Common myeloid progenitor, CD34-positive (primary cell): ENCODE measurements at regions not wholly inside any gene's neighbourhood (a gene's known extent, or its start where the extent isn't known, plus 50 kb on each side); places are given as distances from the start of the nearest gene placed in this dataset.

ENCODE experiments used
- CTCF ChIA-PET: fragments of 350-600 bp; sonication (Branson Sonifier 250); formaldehyde crosslinking; loops from one replicate; lab custom pipeline; 2021; ENCODE audit warnings: antibody characterized with exemption; lab: Charles Lee
- POLR2A ChIA-PET: fragments of 350-600 bp; sonication (Branson Sonifier 250); formaldehyde crosslinking; loops from one replicate; lab custom pipeline; 2021; ENCODE audit warnings: antibody characterized with exemption; lab: Charles Lee
- DNase-seq, 3 donors: peaks; one replicate each; pipeline versions ENCODE4 v3.0.0 to v3.0.0-alpha.2; 2013
- H3K27ac ChIP-seq, 2 experiments: 1 replicate in 1 of 2; 2 replicates in 1 of 2; pipeline ENCODE4 v1.7.0; 2013; ENCODE audit warnings: inconsistent platforms in 2 of 2, low read length in 2 of 2, mild to moderate bottlenecking in 2 of 2, low read depth in 1 of 2, moderate library complexity in 1 of 2; ENCODE audit not compliant: severe bottlenecking in 2 of 2, insufficient read depth in 1 of 2, poor library complexity in 1 of 2
- H3K27me3 ChIP-seq, 5 experiments: replicated peaks in 2 of 5; 1 replicate in 3 of 5; 2 replicates in 2 of 5; pipeline versions ENCODE4 v1.6.1 to v1.7.0; 2013; ENCODE audit warnings: low read length in 4 of 5, mild to moderate bottlenecking in 2 of 5, moderate library complexity in 2 of 5, inconsistent platforms in 1 of 5; ENCODE audit not compliant: insufficient read depth in 5 of 5, control insufficient read depth in 4 of 5
- H3K36me3 ChIP-seq, 4 experiments: 1 replicate in 2 of 4; 2 replicates in 2 of 4; pipeline versions ENCODE4 v1.6.1 to v1.7.0; 2013; ENCODE audit warnings: low read length in 3 of 4, control low read depth in 1 of 4, mild to moderate bottlenecking in 1 of 4; ENCODE audit not compliant: control insufficient read depth in 4 of 4, insufficient read depth in 4 of 4
- H3K4me1 ChIP-seq, 4 experiments: 1 replicate in 3 of 4; 2 replicates in 1 of 4; pipeline versions ENCODE4 v1.6.1 to v1.7.1; 2013; ENCODE audit warnings: low read length in 3 of 4, mild to moderate bottlenecking in 3 of 4, control low read depth in 1 of 4, inconsistent platforms in 1 of 4, moderate library complexity in 1 of 4; ENCODE audit not compliant: control insufficient read depth in 4 of 4, insufficient read depth in 4 of 4; ENCODE audit errors: control extremely low read depth in 1 of 4
- H3K4me3 ChIP-seq, 7 experiments: 1 replicate in 4 of 7; 2 replicates in 3 of 7; pipeline versions ENCODE4 v1.5.1 to v1.7.0; 2013; ENCODE audit warnings: mild to moderate bottlenecking in 7 of 7, low read length in 6 of 7, moderate library complexity in 6 of 7, inconsistent platforms in 2 of 7, low read depth in 2 of 7, control low read depth in 1 of 7; ENCODE audit not compliant: insufficient read depth in 4 of 7, control insufficient read depth in 1 of 7; ENCODE audit errors: extremely low read depth in 1 of 7
- H3K9me3 ChIP-seq, 5 experiments: 1 replicate in 4 of 5; 2 replicates in 1 of 5; pipeline versions ENCODE4 v1.6.1 to v1.7.1; 2013; ENCODE audit warnings: low read length in 4 of 5, mild to moderate bottlenecking in 2 of 5, inconsistent platforms in 1 of 5, low read depth in 1 of 5, moderate library complexity in 1 of 5; ENCODE audit not compliant: control insufficient read depth in 4 of 5, insufficient read depth in 2 of 5; ENCODE audit errors: control extremely low read depth in 1 of 5
- WGBS: methylation state at CpG from one replicate; pipeline ENCODE4 v1.1.5; 2013; ENCODE audit not compliant: insufficient coverage; 5-methylcytosine and 5-hydroxymethylcytosine counted together

GRCh38 chr7:35537067-35538023, 157.6 kb downstream of the HERPUD2 start:
- WGBS, result 1% methylated on average over 26 of the region's 43 CpGs
- Histone ChIP-seq H3K36me3 (no peaks in the 10 kb centered on the region), H3K27me3 (peaks cover 0 to 19% (median 8%) of the 10 kb centered on the region in 5 experiments), H3K9me3 (no peaks in the 10 kb centered on the region), H3K4me3 (peak overlapping the region in 3 of 7 experiments; percentile 32 to 53 (median 51)), H3K4me1 (peaks cover 0 to 2% (median 0%) of the 10 kb centered on the region in 4 experiments), H3K27ac (no peak overlapping the region)
- ChIA-PET POLR2A (no interaction called here), CTCF (interaction anchor here (0.9 to 2.7 kb wide), 7 partner anchors 11 to 112 kb away, joined by 3 to 8 read pairs (median 3); no protein-coding TSS in a partner anchor)
- DNase-seq, result peak; percentile 66 to 85 (median 82)

- Histone ChIP-seq H3K9me3 (no peaks in the 10 kb centered on the region), H3K4me3 (no peak overlapping the region), H3K27me3 (peaks cover 0 to 19% (median 8%) of the 10 kb centered on the region in 5 experiments), H3K27ac (no peak overlapping the region), H3K4me1 (peaks cover 0 to 2% (median 0%) of the 10 kb centered on the region in 4 experiments), H3K36me3 (no peaks in the 10 kb centered on the region)
- ChIA-PET CTCF (interaction anchor here (0.7 kb wide), 2 partner anchors 9 to 501 kb away, joined by 3 read pairs; no protein-coding TSS in a partner anchor), POLR2A (no interaction called here)
- 92% methylated on average over 9 of the region's 11 CpGs for WGBS
- DNase-seq, result no peak
Measured at GRCh38 chr7:35536396-35536826, 158.5 kb downstream of the HERPUD2 start.

- CTCF ChIA-PET, result interaction anchor here (1.3 kb wide), 1 partner anchor 14 kb away, joined by 3 read pairs; no protein-coding TSS in a partner anchor
- POLR2A ChIA-PET, result no interaction called here
- 89% methylated on average over 4 of the region's 6 CpGs for WGBS
- no peaks in the 10 kb centered on the region for H3K36me3 ChIP-seq
- peak in 2 of 3 donors; percentile 25 to 43 for DNase-seq
- H3K27me3 ChIP-seq, result peaks cover 0 to 15% (median 8%) of the 10 kb centered on the region in 5 experiments
- H3K27ac ChIP-seq, result no peak overlapping the region
- no peak overlapping the region for H3K4me3 ChIP-seq
- peaks cover 0 to 2% (median 0%) of the 10 kb centered on the region in 4 experiments for H3K4me1 ChIP-seq
- H3K9me3 ChIP-seq, result no peaks in the 10 kb centered on the region
Measured at GRCh38 chr7:35533902-35534301, 161.0 kb downstream of the HERPUD2 start.

GRCh38 chr7:35530124-35531109, 164.5 kb downstream of the HERPUD2 start:
- DNase-seq, result no peak
- H3K4me3 ChIP-seq, result no peak overlapping the region
- no peaks in the 10 kb centered on the region for H3K36me3 ChIP-seq
- H3K27ac ChIP-seq, result no peak overlapping the region
- H3K9me3 ChIP-seq, result no peaks in the 10 kb centered on the region
- no peaks in the 10 kb centered on the region for H3K4me1 ChIP-seq
- 83% methylated on average over 16 of the region's 16 CpGs for WGBS
- H3K27me3 ChIP-seq, result peaks cover 0 to 5% (median 2%) of the 10 kb centered on the region in 5 experiments
- ChIA-PET POLR2A (interaction anchor here (0.5 kb wide), 1 partner anchor 835 kb away, joined by 3 read pairs; no protein-coding TSS in a partner anchor), CTCF (no interaction called here)

- ChIA-PET POLR2A (no interaction called here), CTCF (no interaction called here)
- DNase-seq, result no peak
- WGBS, result 67% methylated on average over 5 of the region's 6 CpGs
- Histone ChIP-seq H3K36me3 (no peaks in the 10 kb centered on the region), H3K27me3 (peaks cover 0 to 5% (median 2%) of the 10 kb centered on the region in 5 experiments), H3K27ac (no peak overlapping the region), H3K9me3 (no peaks in the 10 kb centered on the region), H3K4me3 (no peak overlapping the region), H3K4me1 (no peaks in the 10 kb centered on the region)
Measured at GRCh38 chr7:35529713-35530112, 165.2 kb downstream of the HERPUD2 start.

GRCh38 chr7:35528381-35528977, 166.5 kb downstream of the HERPUD2 start:
- 100% methylated on average over 6 of the region's 8 CpGs for WGBS
- no peak for DNase-seq
- CTCF ChIA-PET, result interaction anchor here (1.4 kb wide), 1 partner anchor 11 kb away, joined by 4 read pairs; no protein-coding TSS in a partner anchor

More at GRCh38 chr7:35528381-35528977, 166.5 kb downstream of the HERPUD2 start:
- Histone ChIP-seq H3K9me3 (no peaks in the 10 kb centered on the region), H3K36me3 (no peaks in the 10 kb centered on the region), H3K4me3 (no peak overlapping the region), H3K27me3 (peaks cover 4 to 12% (median 6%) of the 10 kb centered on the region in 5 experiments), H3K27ac (no peak overlapping the region), H3K4me1 (no peaks in the 10 kb centered on the region)
- POLR2A ChIA-PET, result no interaction called here
